MM.1S (cell line): ENCODE measurements at regions not wholly inside any gene's neighbourhood (a gene's known extent, or its start where the extent isn't known, plus 50 kb on each side); places are given as distances from the start of the nearest gene placed in this dataset.

Source experiments
- CTCF ChIP-seq: fragments of 300-600 bp; sonication (generic); IDR thresholded peaks from 2 replicates; pipeline ENCODE4 v1.5.1; 2016; ENCODE audit warnings: antibody characterized with exemption, low read length, mixed read lengths
- EZH2 ChIP-seq: fragments of 300-600 bp; sonication (generic); optimal IDR thresholded peaks from 2 replicates; pipeline ENCODE3; 2017; ENCODE audit warnings: low read depth, mild to moderate bottlenecking, antibody characterized with exemption, low read length, mixed read lengths
- EZH2phosphoT487 ChIP-seq: fragments of 300-600 bp; sonication (generic); IDR thresholded peaks from 2 replicates; pipeline ENCODE4 v1.6.1; 2018; ENCODE audit warnings: antibody characterized with exemption, low read length

- TF ChIP-seq CTCF (no peak), EZH2 (no peak), EZH2phosphoT487 (no peak)
Measured at GRCh38 chr16:48059936-48060335, 95.9 kb downstream of the ABCC12 start.
